Ishikawa (cell line): ENCODE measurements at regions not wholly inside any gene's neighbourhood (a gene's known extent, or its start where the extent isn't known, plus 50 kb on each side); places are given as distances from the start of the nearest gene placed in this dataset.

Source experiments
- CEBPB ChIP-seq: IDR thresholded peaks from 2 replicates; pipeline ENCODE4 v1.6.1; 2012
- CREB1 ChIP-seq: IDR thresholded peaks from 2 replicates; pipeline ENCODE4 v1.6.1; 2012; ENCODE audit warnings: low read depth
- EGR1 ChIP-seq: IDR thresholded peaks from 2 replicates; pipeline ENCODE4 v1.6.1; 2012
- EP300 ChIP-seq: IDR thresholded peaks from 2 replicates; pipeline ENCODE4 v1.6.1; 2012; ENCODE audit warnings: borderline replicate concordance
- FOXM1 ChIP-seq: IDR thresholded peaks from 2 replicates; pipeline ENCODE4 v1.6.1; 2012; ENCODE audit warnings: low read depth, borderline replicate concordance
- MAX ChIP-seq: IDR thresholded peaks from 2 replicates; pipeline ENCODE4 v1.6.1; 2012
- NFIC ChIP-seq: IDR thresholded peaks from 2 replicates; pipeline ENCODE4 v1.6.1; 2012
- RAD21 ChIP-seq: IDR thresholded peaks from 2 replicates; pipeline ENCODE4 v1.6.1; 2012; ENCODE audit warnings: low read depth
- REST ChIP-seq: IDR thresholded peaks from 2 replicates; pipeline ENCODE4 v1.6.1; 2012; ENCODE audit warnings: low read depth, mild to moderate bottlenecking
- TAF1 ChIP-seq: IDR thresholded peaks from 2 replicates; pipeline ENCODE4 v1.6.1; 2012; ENCODE audit warnings: low read depth, mild to moderate bottlenecking
- TCF12 ChIP-seq: IDR thresholded peaks from 2 replicates; pipeline ENCODE4 v1.6.1; 2012; ENCODE audit warnings: low read depth
- TEAD4 ChIP-seq: IDR thresholded peaks from 2 replicates; pipeline ENCODE4 v1.6.1; 2012
- USF1 ChIP-seq: IDR thresholded peaks from 2 replicates; pipeline ENCODE4 v1.6.1; 2012
- YY1 ChIP-seq: IDR thresholded peaks from 2 replicates; pipeline ENCODE4 v1.6.1; 2012; ENCODE audit warnings: low read depth
- ZBTB7A ChIP-seq: IDR thresholded peaks from 2 replicates; pipeline ENCODE4 v1.6.1; 2012; ENCODE audit warnings: low read depth

GRCh38 chr20:59469267-59470252 is 134.8 kb upstream of the PHACTR3 start:
- TF ChIP-seq TAF1 = no peak
- TF ChIP-seq EGR1 = no peak
- no peak for TF ChIP-seq MAX
- TF ChIP-seq REST = no peak
- no peak for TF ChIP-seq CEBPB
- TF ChIP-seq USF1 = no peak
- TF ChIP-seq CREB1 = no peak
- no peak for TF ChIP-seq EP300
- no peak for TF ChIP-seq RAD21
- no peak for TF ChIP-seq NFIC
- TF ChIP-seq TEAD4 = no peak
- TF ChIP-seq TCF12 = no peak
- no peak for TF ChIP-seq FOXM1
- no peak for TF ChIP-seq YY1
- no peak for TF ChIP-seq ZBTB7A

GRCh38 chr20:59470521-59470920 is 133.8 kb upstream of the PHACTR3 start:
- TF ChIP-seq NFIC (no peak), EP300 (no peak), CREB1 (no peak), MAX (no peak), YY1 (no peak), ZBTB7A (no peak), USF1 (no peak), TAF1 (no peak), EGR1 (no peak), TEAD4 (no peak), TCF12 (no peak)

- TF ChIP-seq REST = no peak
- no peak for TF ChIP-seq YY1
- no peak for TF ChIP-seq EP300
- no peak for TF ChIP-seq TAF1
- TF ChIP-seq EGR1 = no peak
- TF ChIP-seq ZBTB7A = no peak
- TF ChIP-seq CEBPB = no peak
- TF ChIP-seq RAD21 = no peak
- no peak for TF ChIP-seq TCF12
These were observed 132.5 kb upstream of the PHACTR3 start for GRCh38 chr20:59471653-59472421.

- TF ChIP-seq TCF12 = no peak
- no peak for TF ChIP-seq ZBTB7A
- no peak for TF ChIP-seq MAX
- TF ChIP-seq REST = no peak
- no peak for TF ChIP-seq FOXM1
- TF ChIP-seq YY1 = no peak
- TF ChIP-seq CREB1 = no peak
- no peak for TF ChIP-seq USF1
- TF ChIP-seq EP300 = no peak
- no peak for TF ChIP-seq NFIC
- TF ChIP-seq RAD21 = no peak
These were observed 130.6 kb upstream of the PHACTR3 start for GRCh38 chr20:59473742-59474141.
